ACC112 (cell line): ENCODE measurements at regions not wholly inside any gene's neighbourhood (a gene's known extent, or its start where the extent isn't known, plus 50 kb on each side); places are given as distances from the start of the nearest gene placed in this dataset.
"Not testable (repeated sequence)": the region's sequence is repeated elsewhere in the genome, so short reads cannot be mapped to it uniquely, and the experiment has no call there.

Source experiments
- H2AFZ ChIP-seq: fragments of 200-600 bp; sonication (generic); one replicate; pipeline ENCODE4 v1.6.0; 2017; ENCODE audit warnings: antibody characterized with exemption, low read length; ENCODE audit not compliant: unreplicated experiment
- H3K27ac ChIP-seq: fragments of 200-600 bp; sonication (generic); 2 replicates; pipeline ENCODE4 v1.5.1; 2014; ENCODE audit warnings: low read depth, mild to moderate bottlenecking, antibody characterized with exemption, low read length, moderate library complexity
- H3K27me3 ChIP-seq: fragments of 200-600 bp; sonication (generic); 2 replicates; pipeline ENCODE4 v1.6.1; 2014; ENCODE audit warnings: mild to moderate bottlenecking, antibody characterized with exemption, low read length, moderate library complexity, mixed read lengths; ENCODE audit not compliant: insufficient read depth
- H3K36me3 ChIP-seq: fragments of 200-600 bp; sonication (generic); 2 replicates; pipeline ENCODE4 v1.6.1; 2016; ENCODE audit warnings: mild to moderate bottlenecking, antibody characterized with exemption, low read length, moderate library complexity, mixed read lengths; ENCODE audit not compliant: insufficient read depth
- H3K4me1 ChIP-seq: fragments of 200-600 bp; sonication (generic); one replicate; pipeline ENCODE4 v1.6.1; 2016; ENCODE audit warnings: low read length, mixed read lengths; ENCODE audit not compliant: insufficient read depth, unreplicated experiment, control insufficient read depth
- H3K4me3 ChIP-seq: fragments of 200-600 bp; sonication (generic); 2 replicates; pipeline ENCODE4 v1.5.1; 2014; ENCODE audit warnings: mild to moderate bottlenecking, low read depth, low read length
- H3K79me2 ChIP-seq: fragments of 200-600 bp; sonication (generic); one replicate; pipeline ENCODE4 v1.6.0; 2016; ENCODE audit warnings: low read length; ENCODE audit not compliant: control insufficient read depth, unreplicated experiment, insufficient read depth

DNA sequence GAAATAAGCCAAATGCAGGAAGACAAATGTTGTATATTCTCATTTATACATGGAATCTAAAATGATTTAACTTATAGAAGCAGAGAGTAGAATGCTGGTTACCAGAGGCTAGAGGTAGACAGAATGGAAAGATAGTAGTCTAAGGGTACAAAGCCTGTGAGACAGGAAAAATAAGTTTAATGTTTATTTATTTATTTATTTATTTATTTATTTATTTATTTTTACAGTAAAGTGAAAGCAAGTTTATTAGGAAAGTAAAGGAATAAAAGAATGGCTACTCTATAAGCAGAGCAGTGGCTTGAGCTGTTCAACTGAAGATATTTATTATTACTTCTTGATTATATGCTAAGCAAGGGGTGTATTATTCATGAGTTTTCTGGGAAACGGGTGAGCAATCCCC is 203.2 kb downstream of the LAS1L start:
- H3K27me3 ChIP-seq = no peaks in the 10 kb centered on the region
- H2AFZ ChIP-seq = no peak overlapping the region
- no peaks in the 10 kb centered on the region for H3K4me1 ChIP-seq
- no peaks in the 10 kb centered on the region for H3K36me3 ChIP-seq
- no peaks in the 10 kb centered on the region for H3K79me2 ChIP-seq
- H3K27ac ChIP-seq = no peak overlapping the region
- H3K4me3 ChIP-seq = no peak overlapping the region

GRCh38 chrX:65300104-65300809 is 234.3 kb downstream of the LAS1L start:
- Histone ChIP-seq H3K27me3 (no peaks in the 10 kb centered on the region), H2AFZ (no peak overlapping the region), H3K36me3 (no peaks in the 10 kb centered on the region), H3K4me3 (no peak overlapping the region), H3K79me2 (no peaks in the 10 kb centered on the region), H3K27ac (no peak overlapping the region), H3K4me1 (no peaks in the 10 kb centered on the region)

- not testable (repeated sequence) for H3K36me3 ChIP-seq, H3K27ac ChIP-seq, H3K4me1 ChIP-seq, H3K79me2 ChIP-seq, H3K4me3 ChIP-seq, H2AFZ ChIP-seq, H3K27me3 ChIP-seq
These were observed 251.7 kb downstream of the LAS1L start for GRCh38 chrX:65282905-65283304.

GRCh38 chrX:65273152-65273551 is 261.4 kb downstream of the LAS1L start:
- no peaks in the 10 kb centered on the region for H3K27me3 ChIP-seq
- no peaks in the 10 kb centered on the region for H3K4me1 ChIP-seq
- H3K27ac ChIP-seq = no peak overlapping the region
- no peak overlapping the region for H2AFZ ChIP-seq
- H3K4me3 ChIP-seq = no peak overlapping the region
- H3K79me2 ChIP-seq = no peaks in the 10 kb centered on the region
- H3K36me3 ChIP-seq = no peaks in the 10 kb centered on the region

DNA sequence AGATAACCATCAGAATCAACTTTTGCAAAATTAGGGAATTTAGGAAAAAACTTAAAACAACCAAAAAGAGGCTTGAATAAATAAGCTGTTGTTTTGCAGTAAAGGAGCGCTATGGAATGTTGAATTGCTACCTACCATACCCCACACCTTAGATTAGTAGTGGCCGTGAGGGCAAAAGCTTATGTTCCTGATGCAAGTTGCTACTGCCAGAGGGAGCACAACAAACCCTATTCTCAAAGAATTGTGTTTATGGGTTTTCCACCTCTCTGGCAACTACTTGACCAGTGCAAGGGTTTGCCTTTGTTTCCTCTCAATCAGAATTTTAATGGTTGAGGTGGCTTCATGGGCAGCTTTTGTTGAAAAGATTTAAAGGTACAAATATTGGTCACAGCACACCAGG is 268.1 kb downstream of the LAS1L start:
- H3K79me2 ChIP-seq = no peaks in the 10 kb centered on the region
- no peak overlapping the region for H3K4me3 ChIP-seq
- H2AFZ ChIP-seq = no peak overlapping the region
- H3K4me1 ChIP-seq = no peaks in the 10 kb centered on the region
- no peaks in the 10 kb centered on the region for H3K36me3 ChIP-seq
- H3K27me3 ChIP-seq = no peaks in the 10 kb centered on the region
- H3K27ac ChIP-seq = no peak overlapping the region

DNA sequence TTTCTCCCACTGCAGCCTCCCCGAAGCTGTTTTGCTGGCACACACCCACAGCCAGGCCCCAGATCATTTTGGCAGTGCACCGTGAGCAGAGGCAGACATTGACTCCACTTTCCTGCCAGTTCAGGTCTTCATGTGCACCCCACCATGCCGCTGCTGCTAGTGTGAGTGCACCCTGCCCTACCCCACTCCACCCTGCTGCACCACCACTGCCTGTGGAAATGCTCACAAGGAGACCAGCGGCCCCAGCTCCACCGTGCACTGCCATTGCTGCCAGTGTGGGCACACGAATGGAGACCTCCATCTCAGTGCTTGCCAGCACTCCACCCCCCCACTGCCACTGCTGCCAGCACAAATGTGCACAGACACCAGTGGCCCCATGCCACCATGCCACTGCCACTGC is 277.6 kb upstream of the ZC4H2 start:
- no peak overlapping the region for H3K27ac ChIP-seq
- H2AFZ ChIP-seq = no peak overlapping the region
- no peak overlapping the region for H3K4me3 ChIP-seq
- H3K27me3 ChIP-seq = no peaks in the 10 kb centered on the region
- no peaks in the 10 kb centered on the region for H3K4me1 ChIP-seq
- H3K79me2 ChIP-seq = no peaks in the 10 kb centered on the region
- no peaks in the 10 kb centered on the region for H3K36me3 ChIP-seq

DNA sequence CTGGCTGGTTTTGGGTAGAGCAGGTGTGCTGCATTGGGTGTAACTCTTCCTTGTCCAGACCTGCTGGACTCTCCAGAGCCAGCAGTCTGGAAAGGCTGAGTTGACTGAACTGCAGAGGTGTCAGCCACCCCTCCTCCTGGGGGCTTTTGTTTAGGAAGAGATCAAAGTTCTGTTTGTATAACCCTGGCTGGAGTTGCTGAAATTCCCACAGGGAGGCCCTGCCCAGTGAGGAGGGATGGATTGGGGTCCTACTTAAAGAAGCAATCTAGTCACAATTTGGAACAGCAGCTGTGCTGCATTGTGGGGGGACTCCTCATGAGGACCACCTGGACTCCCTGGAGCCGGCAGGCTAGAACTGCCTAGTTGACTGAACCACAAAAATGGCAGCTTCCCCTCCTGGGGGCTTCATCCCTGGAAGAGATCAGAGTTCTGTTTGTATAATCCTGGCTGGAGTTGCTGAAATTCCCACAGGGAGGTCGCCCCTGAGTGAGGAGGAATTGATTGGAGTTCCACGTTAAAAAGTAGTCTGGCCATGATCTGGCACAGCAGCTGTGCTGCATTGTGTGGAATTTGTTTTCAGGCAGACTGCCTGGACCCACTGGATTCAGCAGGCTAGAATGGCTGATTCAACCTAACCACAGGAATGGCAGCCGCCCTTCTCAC is 264.9 kb upstream of the ZC4H2 start:
- Histone ChIP-seq H2AFZ (no peak overlapping the region), H3K27ac (no peak overlapping the region), H3K36me3 (no peaks in the 10 kb centered on the region), H3K4me3 (no peak overlapping the region), H3K4me1 (no peaks in the 10 kb centered on the region), H3K79me2 (no peaks in the 10 kb centered on the region), H3K27me3 (no peaks in the 10 kb centered on the region)

- Histone ChIP-seq H3K79me2 (no peaks in the 10 kb centered on the region), H3K4me3 (no peak overlapping the region), H3K27me3 (no peaks in the 10 kb centered on the region), H3K36me3 (no peaks in the 10 kb centered on the region), H2AFZ (no peak overlapping the region), H3K4me1 (no peaks in the 10 kb centered on the region), H3K27ac (no peak overlapping the region)
These were observed 227.3 kb upstream of the ZC4H2 start for GRCh38 chrX:65203545-65203944.

- Histone ChIP-seq H3K4me3 (no peak overlapping the region), H3K79me2 (no peaks in the 10 kb centered on the region), H3K27me3 (no peaks in the 10 kb centered on the region), H3K4me1 (no peaks in the 10 kb centered on the region), H3K27ac (no peak overlapping the region), H2AFZ (no peak overlapping the region), H3K36me3 (no peaks in the 10 kb centered on the region)
These were observed 220.6 kb upstream of the ZC4H2 start for GRCh38 chrX:65196758-65197360.

DNA sequence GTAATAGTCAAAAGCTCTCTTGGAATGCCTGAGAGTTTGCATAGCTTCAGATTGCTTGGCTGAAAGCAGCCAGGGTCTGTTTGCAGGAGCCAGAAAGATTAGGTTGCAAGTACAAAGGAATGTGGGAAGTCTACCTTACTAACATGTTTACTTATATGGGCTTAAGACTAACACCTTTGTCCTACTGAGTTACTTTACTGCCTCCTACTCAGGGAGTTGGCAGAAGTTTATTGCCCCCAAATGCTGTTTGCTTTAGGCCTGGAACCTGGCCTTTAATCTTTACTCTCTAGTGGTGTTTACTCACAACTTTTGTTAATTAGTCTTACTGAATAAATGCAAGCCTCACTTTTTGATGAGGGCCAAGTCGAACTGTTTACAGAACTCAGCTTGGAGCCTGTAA is 219.4 kb upstream of the ZC4H2 start:
- H3K4me3 ChIP-seq = no peak overlapping the region
- H3K36me3 ChIP-seq = no peaks in the 10 kb centered on the region
- no peaks in the 10 kb centered on the region for H3K79me2 ChIP-seq
- H2AFZ ChIP-seq = no peak overlapping the region
- H3K4me1 ChIP-seq = no peaks in the 10 kb centered on the region
- no peak overlapping the region for H3K27ac ChIP-seq
- no peaks in the 10 kb centered on the region for H3K27me3 ChIP-seq

- H3K27me3 ChIP-seq = no peaks in the 10 kb centered on the region
- H3K4me3 ChIP-seq = no peak overlapping the region
- H3K36me3 ChIP-seq = no peaks in the 10 kb centered on the region
- H3K4me1 ChIP-seq = no peaks in the 10 kb centered on the region
- no peak overlapping the region for H2AFZ ChIP-seq
- H3K79me2 ChIP-seq = no peaks in the 10 kb centered on the region
- no peak overlapping the region for H3K27ac ChIP-seq
These were observed 218.3 kb upstream of the ZC4H2 start for GRCh38 chrX:65194547-65194946.
